ENCODE measurements at regions not wholly inside any gene's neighbourhood (a gene's known extent, or its start where the extent isn't known, plus 50 kb on each side); places are given as distances from the start of the nearest gene placed in this dataset.
"Not testable (repeated sequence)": the region's sequence is repeated elsewhere in the genome, so short reads cannot be mapped to it uniquely, and the experiment has no call there.

GRCh38 chr3:127418560-127419147 is 130.8 kb upstream of the PRR20G start:
- no peak for DNase-seq (ENCODE audit: low read depth in 2 of 2)

DNA sequence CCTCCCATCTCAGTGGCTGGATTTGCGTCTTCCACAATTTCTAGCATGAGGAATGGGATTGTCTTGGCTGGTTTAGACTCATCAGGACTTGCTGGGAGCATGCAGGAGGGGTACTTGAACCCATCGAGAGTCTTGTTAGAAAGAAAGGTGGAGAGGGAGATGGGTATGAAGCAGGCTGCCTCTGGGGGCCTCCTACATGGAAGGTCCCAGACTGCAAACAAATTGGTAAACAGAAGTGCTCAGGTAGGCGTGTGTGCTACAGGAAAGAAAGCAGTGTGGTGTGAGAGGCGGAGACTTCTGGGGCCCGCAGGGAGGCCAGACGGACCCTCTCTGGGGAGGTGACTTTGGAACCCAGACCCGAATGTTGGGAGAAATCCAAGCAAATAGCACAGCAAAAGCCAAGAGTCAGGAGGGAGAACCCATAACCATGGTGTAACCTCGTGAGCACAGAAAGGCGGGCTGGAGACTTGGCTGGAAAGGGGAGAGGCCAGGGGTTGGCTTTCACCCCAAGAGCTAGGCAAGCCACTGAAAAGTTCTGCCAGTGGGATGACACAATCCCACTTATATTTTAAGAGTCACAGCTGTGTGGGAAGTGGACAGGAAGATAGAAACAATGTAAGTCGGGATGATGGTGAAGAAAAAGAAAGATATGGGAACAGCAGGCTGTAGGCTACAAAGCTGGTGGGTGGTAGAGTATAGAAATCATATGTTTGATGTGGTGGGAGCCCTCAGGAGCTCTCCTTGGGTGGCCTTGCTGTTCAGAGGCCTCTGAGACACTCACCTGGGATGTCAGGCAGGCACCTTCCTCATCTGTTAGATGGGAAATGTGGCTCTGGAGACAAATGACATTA is 130.1 kb upstream of the PRR20G start:
- DNase-seq (ENCODE audit: low read depth in 2 of 2): no peak

DNA sequence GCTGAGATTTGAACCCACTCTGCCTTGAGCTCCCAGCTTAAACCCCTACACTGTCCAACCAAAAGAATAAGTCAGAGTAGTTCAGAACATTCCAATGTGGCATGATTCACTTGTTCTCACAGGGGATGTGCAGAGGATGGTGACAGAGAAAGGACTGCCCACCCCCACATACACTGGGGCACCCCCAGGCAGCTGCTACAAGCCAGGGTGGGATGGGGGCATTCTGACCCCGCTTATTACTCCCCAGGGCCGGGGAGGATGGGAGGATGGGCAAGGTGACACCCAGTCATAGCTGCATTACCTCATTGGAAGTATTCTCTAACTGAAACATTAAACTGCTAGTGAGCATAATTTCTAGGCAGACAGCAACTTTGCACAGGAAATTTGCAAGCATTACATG is 126.0 kb upstream of the PRR20G start:
- DNase-seq (ENCODE audit: low read depth in 2 of 2): no peak

GRCh38 chr3:127413318-127413673 is 125.5 kb upstream of the PRR20G start:
- no peak for DNase-seq (ENCODE audit: low read depth in 2 of 2)

- no peak for DNase-seq (ENCODE audit: low read depth in 2 of 2)
Measured at GRCh38 chr3:127412578-127413317, 124.9 kb upstream of the PRR20G start.

DNA sequence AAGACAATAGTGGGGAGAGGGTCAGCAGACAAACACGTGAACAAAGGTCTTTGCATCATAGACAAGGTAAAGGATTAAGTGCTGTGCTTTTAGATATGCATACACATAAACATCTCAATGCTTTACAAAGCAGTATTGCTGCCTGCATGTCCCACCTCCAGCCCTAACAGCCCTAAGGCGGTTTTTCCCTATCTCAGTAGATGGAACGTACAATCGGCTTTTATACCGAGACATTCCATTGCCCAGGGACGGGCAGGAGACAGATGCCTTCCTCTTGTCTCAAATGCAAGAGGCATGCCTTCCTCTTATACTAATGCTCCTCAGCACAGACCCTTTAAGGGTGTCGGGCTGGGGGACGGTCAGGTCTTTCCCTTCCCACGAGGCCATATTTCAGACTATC is 124.0 kb upstream of the PRR20G start:
- not testable (repeated sequence) for DNase-seq (ENCODE audit: low read depth in 2 of 2)

GRCh38 chr3:127411083-127411727 is 123.4 kb upstream of the PRR20G start:
- no peak for DNase-seq (ENCODE audit: low read depth in 2 of 2)

DNA sequence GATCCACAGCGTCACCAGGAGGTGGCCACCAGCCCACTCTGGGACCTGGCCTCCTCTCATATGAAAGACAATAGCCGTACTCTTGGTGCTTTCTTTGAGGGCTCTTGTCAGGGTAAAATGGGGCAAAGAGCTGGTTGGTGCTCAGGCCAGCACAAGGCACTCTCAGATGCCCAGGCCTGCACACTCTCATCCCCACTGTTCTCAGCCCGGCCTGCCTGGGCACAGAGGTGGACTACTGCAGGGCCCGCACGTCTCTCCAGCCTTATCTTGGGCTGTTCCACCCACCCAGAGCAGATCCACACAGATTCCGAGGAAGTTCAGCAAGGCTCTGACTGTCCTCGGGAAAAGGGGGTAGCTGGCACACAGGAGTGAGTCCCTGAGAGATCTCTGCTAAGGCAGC is 122.8 kb upstream of the PRR20G start:
- no peak for DNase-seq (ENCODE audit: low read depth in 2 of 2)

DNA sequence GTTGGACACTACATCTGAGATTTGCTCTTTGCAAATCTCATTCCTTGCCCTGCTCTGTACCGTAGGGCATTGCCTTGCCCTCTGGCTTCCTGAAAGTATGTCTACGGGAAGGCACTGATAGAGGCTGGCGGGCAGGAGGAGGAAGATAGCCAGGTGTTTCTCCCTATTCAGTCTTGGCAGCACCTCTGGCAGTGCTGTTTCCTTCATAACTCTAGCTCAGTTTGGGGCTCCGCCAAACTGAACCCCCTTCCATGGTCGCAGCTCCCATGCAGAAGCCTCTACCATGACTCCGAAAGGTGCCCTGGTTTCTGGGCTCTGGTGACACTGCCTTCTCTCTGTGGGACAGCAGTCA is 122.3 kb upstream of the PRR20G start:
- DNase-seq (ENCODE audit: low read depth in 2 of 2): no peak

- no peak for DNase-seq (ENCODE audit: low read depth in 2 of 2)
Measured at GRCh38 chr3:127409421-127410136, 121.7 kb upstream of the PRR20G start.

- DNase-seq (ENCODE audit: low read depth in 2 of 2): no peak
Measured at GRCh38 chr3:127408684-127409420, 121.0 kb upstream of the PRR20G start.

- DNase-seq (ENCODE audit: low read depth in 2 of 2): no peak
Measured at GRCh38 chr3:127408022-127408683, 120.3 kb upstream of the PRR20G start.

DNA sequence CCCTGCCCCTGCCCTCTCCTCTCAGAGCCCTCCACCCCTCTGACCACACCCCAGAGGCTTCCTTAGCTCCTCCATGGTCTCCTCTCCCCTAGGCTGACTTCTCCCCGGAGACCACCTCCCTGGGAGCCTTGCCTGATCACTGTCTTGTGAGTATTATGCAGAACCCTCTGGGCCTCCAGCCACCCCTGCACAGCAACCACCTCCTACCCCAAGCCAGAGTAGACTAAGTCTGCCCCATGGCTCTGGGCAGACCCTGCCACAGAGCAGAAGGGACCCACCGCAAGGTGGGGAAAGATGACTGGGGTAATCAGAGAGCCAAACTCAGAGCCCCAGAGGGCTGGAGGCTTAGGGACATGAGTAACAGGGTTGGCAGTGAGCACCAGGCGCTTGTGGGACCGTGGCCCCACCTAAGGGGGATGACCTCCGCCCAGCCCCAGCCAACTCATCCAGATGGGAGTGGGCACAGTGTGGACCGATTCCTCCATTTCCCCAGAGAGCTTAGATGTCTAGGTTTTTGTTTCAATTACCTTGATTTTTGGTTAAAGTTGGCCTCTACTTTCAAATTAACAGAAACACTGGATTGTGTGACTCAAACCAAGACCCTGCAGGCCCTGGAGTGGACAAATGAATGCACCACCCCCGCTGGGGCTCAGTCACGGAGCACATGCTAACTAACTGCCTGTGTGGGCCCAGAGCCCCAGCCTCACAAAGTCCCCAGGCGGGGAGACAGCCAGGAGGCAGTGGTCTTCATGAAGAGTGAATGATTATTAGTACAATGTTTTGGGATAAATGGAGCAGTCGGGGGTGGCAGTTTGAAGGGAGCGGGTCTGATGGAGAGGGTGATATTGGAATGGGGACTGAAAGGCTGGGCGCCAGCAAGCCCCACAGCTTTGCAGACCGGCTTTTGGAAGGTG is 119.4 kb upstream of the PRR20G start:
- DNase-seq (ENCODE audit: low read depth in 2 of 2): no peak

DNA sequence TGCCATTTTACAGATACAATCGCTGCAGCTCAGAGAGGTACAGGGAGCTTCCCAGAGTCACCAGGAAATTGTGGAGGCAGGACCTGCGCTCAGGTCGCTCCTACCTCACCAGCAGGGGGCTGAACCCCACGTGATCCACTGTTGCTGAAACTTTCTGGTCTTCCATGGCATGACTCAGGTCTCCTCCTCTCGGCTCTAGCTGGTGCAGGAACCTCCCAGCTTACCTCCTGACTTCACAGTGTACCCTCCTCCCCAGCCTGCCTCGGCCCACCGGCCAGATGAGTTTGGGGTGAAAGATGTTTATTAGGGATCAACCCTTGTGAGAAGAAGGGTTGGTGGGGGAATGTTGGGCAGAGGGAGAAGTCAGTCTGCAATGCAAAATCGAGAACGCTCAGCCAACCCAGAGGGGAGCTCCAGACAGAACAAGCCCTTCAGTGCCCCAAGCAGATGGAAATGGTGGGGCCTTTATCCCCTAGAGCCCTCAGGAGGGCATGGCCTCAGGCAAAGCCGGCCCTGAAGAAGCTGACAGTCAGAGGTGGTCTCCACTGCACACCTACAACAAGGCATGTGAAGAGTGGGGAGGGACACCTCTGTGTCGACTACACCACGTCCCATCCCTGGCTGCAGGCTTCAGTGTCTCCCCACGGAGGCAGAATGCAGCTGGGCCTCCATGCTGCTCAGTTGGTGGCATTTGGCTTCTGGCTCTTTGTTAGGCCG is 118.6 kb upstream of the PRR20G start:
- peak; percentile 8 to 11 for DNase-seq (ENCODE audit: low read depth in 2 of 2)

DNA sequence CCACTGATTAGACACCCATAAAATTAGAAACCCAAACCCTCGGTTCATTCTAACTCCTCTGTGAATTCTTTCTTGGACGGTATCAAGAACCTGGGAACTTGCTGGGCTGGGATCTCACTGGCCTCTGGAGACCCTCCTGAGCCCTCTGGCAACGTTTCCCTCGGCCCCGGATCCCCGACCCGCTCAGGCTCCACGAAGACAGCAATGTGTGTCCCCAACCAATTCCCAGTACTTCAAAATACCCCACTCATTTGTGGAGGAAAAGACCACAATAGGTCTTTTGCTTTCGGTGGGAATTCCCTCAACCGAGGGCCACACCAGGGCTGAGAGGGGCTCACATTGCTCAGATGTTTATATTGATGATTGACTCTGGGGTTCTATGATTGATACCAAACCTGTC is 117.9 kb upstream of the PRR20G start:
- DNase-seq (ENCODE audit: low read depth in 2 of 2): no peak

DNA sequence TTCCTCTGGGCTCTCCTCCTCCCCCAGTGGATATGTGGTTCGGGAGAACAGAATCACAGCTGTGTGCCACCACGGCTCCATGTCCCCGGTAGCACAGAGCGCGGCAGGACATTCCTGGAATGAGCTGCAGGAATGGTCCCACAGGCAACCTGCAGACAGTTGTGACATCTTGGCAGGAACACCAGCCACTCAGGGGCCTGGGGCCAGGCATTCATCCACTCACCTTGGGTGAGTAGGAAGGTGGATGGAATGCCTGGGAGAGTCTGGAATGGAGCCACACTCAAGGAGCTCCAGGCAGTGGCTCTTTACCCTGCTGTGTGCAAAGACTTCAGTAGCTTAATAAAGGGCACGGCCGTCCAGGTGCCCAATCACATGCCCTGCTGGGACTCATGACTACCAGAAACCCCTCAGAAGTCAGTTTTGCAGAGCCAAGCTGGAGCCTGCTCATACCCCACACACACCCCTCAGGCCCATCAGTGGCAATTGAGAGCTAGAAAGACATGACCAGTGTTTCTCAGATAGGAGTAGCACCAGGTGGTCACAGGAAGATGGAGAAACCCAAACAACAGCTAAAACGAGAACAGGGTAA is 117.3 kb upstream of the PRR20G start:
- DNase-seq (ENCODE audit: low read depth in 2 of 2): no peak

- DNase-seq (ENCODE audit: low read depth in 2 of 2): no peak
Measured at GRCh38 chr3:127404221-127405009, 116.6 kb upstream of the PRR20G start.

DNA sequence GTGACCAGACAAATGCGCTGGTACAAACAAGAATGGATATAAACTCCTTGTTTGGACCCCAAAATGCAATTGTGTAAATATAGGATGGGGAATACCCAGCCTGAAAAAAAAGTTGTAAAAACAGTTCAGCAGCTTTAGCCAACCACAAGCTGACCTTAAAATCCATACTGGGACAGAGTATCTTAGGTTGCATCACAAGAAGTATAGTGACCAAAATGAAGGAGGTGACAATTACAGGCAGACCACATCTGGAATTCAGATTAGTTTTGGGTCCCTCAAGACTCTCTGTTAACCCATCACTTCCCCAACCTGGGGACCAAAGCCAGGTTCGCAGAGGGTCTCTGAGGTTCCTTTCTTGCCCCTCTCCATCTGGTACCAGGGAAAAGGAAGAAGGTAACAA is 115.9 kb upstream of the PRR20G start:
- DNase-seq (ENCODE audit: low read depth in 2 of 2): no peak

Measured in stimulated activated CD4-positive, alpha-beta T cell treated with anti-CD3 and anti-CD28 coated beads, Interleukin-4, amount 100 ng/mL, for 48 hours (primary cell).